ENCODE measurements at regions not wholly inside any gene's neighbourhood (a gene's known extent, or its start where the extent isn't known, plus 50 kb on each side); places are given as distances from the start of the nearest gene placed in this dataset.

- no peak overlapping the region for H3K14ac ChIP-seq (ENCODE audit: low read length in 2 of 2)
- H3K27ac ChIP-seq (ENCODE audit: low read length, poor library complexity, severe bottlenecking) = no peak overlapping the region
- H2BK12ac ChIP-seq (ENCODE audit: low read length in 2 of 2) = no peak overlapping the region
- no peaks in the 10 kb centered on the region for H3K36me3 ChIP-seq (ENCODE audit: control insufficient read depth in 1 of 2, insufficient read depth in 2 of 2, low read depth in 1 of 2, low read length in 2 of 2)
- 50% methylated on average over 1 of the region's 2 CpGs for WGBS
- no peaks in the 10 kb centered on the region for H3K79me1 ChIP-seq (replicated peaks; ENCODE audit: low read length, poor library complexity, severe bottlenecking)
- H2BK15ac ChIP-seq (ENCODE audit: low read depth, poor library complexity, severe bottlenecking) = no peak overlapping the region
- no peaks in the 10 kb centered on the region for H3K27me3 ChIP-seq (ENCODE audit: control insufficient read depth in 1 of 2, insufficient read depth in 1 of 2, low read length in 2 of 2)
- no peak overlapping the region for H3K4ac ChIP-seq (ENCODE audit: low read depth in 1 of 2, low read length in 2 of 2)
- H3K23ac ChIP-seq (ENCODE audit: low read length in 2 of 2) = no peak overlapping the region
- no peak overlapping the region for H4K91ac ChIP-seq (ENCODE audit: low read length)
- H3K9ac ChIP-seq (ENCODE audit: low read length) = no peak overlapping the region
- no peak for DNase-seq
- H2AFZ ChIP-seq (ENCODE audit: low read depth, low read length) = no peak overlapping the region
- no peak overlapping the region for H2AK5ac ChIP-seq (ENCODE audit: low read length, severe bottlenecking)
- H2BK120ac ChIP-seq (ENCODE audit: low read depth, low read length) = no peak overlapping the region
- no peaks in the 10 kb centered on the region for H3K9me3 ChIP-seq (ENCODE audit: control insufficient read depth, low read length)
- H4K8ac ChIP-seq (ENCODE audit: low read length) = no peak overlapping the region
- no peak overlapping the region for H3K18ac ChIP-seq (ENCODE audit: low read depth in 1 of 2, low read length in 2 of 2)
- no peak overlapping the region for H3K4me2 ChIP-seq (ENCODE audit: low read length, poor library complexity, severe bottlenecking)
- no peaks in the 10 kb centered on the region for H3K4me1 ChIP-seq (ENCODE audit: control insufficient read depth, insufficient read depth, low read depth, low read length)
- no peak overlapping the region for H3K4me3 ChIP-seq (ENCODE audit: insufficient read depth in 1 of 2, low read depth in 1 of 2, low read length in 2 of 2)
- H2BK5ac ChIP-seq (ENCODE audit: low read depth, low read length, poor library complexity, severe bottlenecking) = no peak overlapping the region
Observed at GRCh38 chr9:27625751-27626150, 52.5 kb upstream of the C9orf72 start.

- Histone ChIP-seq H4K91ac (ENCODE audit: low read length) (no peak overlapping the region), H3K4ac (ENCODE audit: low read depth in 1 of 2, low read length in 2 of 2) (no peak overlapping the region), H3K79me1 (replicated peaks; ENCODE audit: low read length, poor library complexity, severe bottlenecking) (no peaks in the 10 kb centered on the region), H3K27ac (ENCODE audit: low read length, poor library complexity, severe bottlenecking) (no peak overlapping the region), H2BK12ac (ENCODE audit: low read length in 2 of 2) (no peak overlapping the region), H3K36me3 (ENCODE audit: control insufficient read depth in 1 of 2, insufficient read depth in 2 of 2, low read depth in 1 of 2, low read length in 2 of 2) (no peaks in the 10 kb centered on the region), H3K4me3 (ENCODE audit: insufficient read depth in 1 of 2, low read depth in 1 of 2, low read length in 2 of 2) (no peak overlapping the region), H2BK120ac (ENCODE audit: low read depth, low read length) (no peak overlapping the region), H2BK15ac (ENCODE audit: low read depth, poor library complexity, severe bottlenecking) (no peak overlapping the region), H3K18ac (ENCODE audit: low read depth in 1 of 2, low read length in 2 of 2) (no peak overlapping the region), H3K4me2 (ENCODE audit: low read length, poor library complexity, severe bottlenecking) (no peak overlapping the region), H3K9me3 (ENCODE audit: control insufficient read depth, low read length) (no peaks in the 10 kb centered on the region), H2AFZ (ENCODE audit: low read depth, low read length) (no peak overlapping the region), H4K8ac (ENCODE audit: low read length) (no peak overlapping the region), H3K14ac (ENCODE audit: low read length in 2 of 2) (no peak overlapping the region), H3K23ac (ENCODE audit: low read length in 2 of 2) (no peak overlapping the region), H3K4me1 (ENCODE audit: control insufficient read depth, insufficient read depth, low read depth, low read length) (no peaks in the 10 kb centered on the region), H3K9ac (ENCODE audit: low read length) (no peak overlapping the region), H3K27me3 (ENCODE audit: control insufficient read depth in 1 of 2, insufficient read depth in 1 of 2, low read length in 2 of 2) (no peaks in the 10 kb centered on the region), H2AK5ac (ENCODE audit: low read length, severe bottlenecking) (no peak overlapping the region), H2BK5ac (ENCODE audit: low read depth, low read length, poor library complexity, severe bottlenecking) (no peak overlapping the region)
- 91% methylated on average over 7 of the region's 8 CpGs for WGBS
- no peak for DNase-seq
Observed at GRCh38 chr9:27626244-27627187, 53.2 kb upstream of the C9orf72 start.

GRCh38 chr9:27627188-27627564 lies 53.9 kb upstream of the C9orf72 start:
- no peaks in the 10 kb centered on the region for H3K9me3 ChIP-seq (ENCODE audit: control insufficient read depth, low read length)
- H3K4ac ChIP-seq (ENCODE audit: low read depth in 1 of 2, low read length in 2 of 2) = no peak overlapping the region
- H2BK15ac ChIP-seq (ENCODE audit: low read depth, poor library complexity, severe bottlenecking) = no peak overlapping the region
- H3K18ac ChIP-seq (ENCODE audit: low read depth in 1 of 2, low read length in 2 of 2) = no peak overlapping the region
- no peak overlapping the region for H4K91ac ChIP-seq (ENCODE audit: low read length)
- H2AFZ ChIP-seq (ENCODE audit: low read depth, low read length) = no peak overlapping the region
- no peak overlapping the region for H2BK5ac ChIP-seq (ENCODE audit: low read depth, low read length, poor library complexity, severe bottlenecking)
- H3K27ac ChIP-seq (ENCODE audit: low read length, poor library complexity, severe bottlenecking) = no peak overlapping the region
- no peaks in the 10 kb centered on the region for H3K4me1 ChIP-seq (ENCODE audit: control insufficient read depth, insufficient read depth, low read depth, low read length)
- no peaks in the 10 kb centered on the region for H3K79me1 ChIP-seq (replicated peaks; ENCODE audit: low read length, poor library complexity, severe bottlenecking)
- 26% methylated on average over 3 of the region's 5 CpGs for whole genome bisulfite sequencing
- no peak overlapping the region for H3K14ac ChIP-seq (ENCODE audit: low read length in 2 of 2)
- H2AK5ac ChIP-seq (ENCODE audit: low read length, severe bottlenecking) = no peak overlapping the region
- no peak for DNase-seq
- no peak overlapping the region for H2BK120ac ChIP-seq (ENCODE audit: low read depth, low read length)
- no peak overlapping the region for H3K9ac ChIP-seq (ENCODE audit: low read length)
- no peak overlapping the region for H4K8ac ChIP-seq (ENCODE audit: low read length)
- H2BK12ac ChIP-seq (ENCODE audit: low read length in 2 of 2) = no peak overlapping the region
- no peaks in the 10 kb centered on the region for H3K27me3 ChIP-seq (ENCODE audit: control insufficient read depth in 1 of 2, insufficient read depth in 1 of 2, low read length in 2 of 2)
- no peak overlapping the region for H3K4me3 ChIP-seq (ENCODE audit: insufficient read depth in 1 of 2, low read depth in 1 of 2, low read length in 2 of 2)
- H3K23ac ChIP-seq (ENCODE audit: low read length in 2 of 2) = no peak overlapping the region
- H3K36me3 ChIP-seq (ENCODE audit: control insufficient read depth in 1 of 2, insufficient read depth in 2 of 2, low read depth in 1 of 2, low read length in 2 of 2) = no peaks in the 10 kb centered on the region
- H3K4me2 ChIP-seq (ENCODE audit: low read length, poor library complexity, severe bottlenecking) = no peak overlapping the region

GRCh38 chr9:27628311-27628710 lies 55.0 kb upstream of the C9orf72 start:
- no peaks in the 10 kb centered on the region for H3K36me3 ChIP-seq (ENCODE audit: control insufficient read depth in 1 of 2, insufficient read depth in 2 of 2, low read depth in 1 of 2, low read length in 2 of 2)
- no peaks in the 10 kb centered on the region for H3K4me1 ChIP-seq (ENCODE audit: control insufficient read depth, insufficient read depth, low read depth, low read length)
- H3K27ac ChIP-seq (ENCODE audit: low read length, poor library complexity, severe bottlenecking) = no peak overlapping the region
- no peak overlapping the region for H2BK120ac ChIP-seq (ENCODE audit: low read depth, low read length)
- H2BK12ac ChIP-seq (ENCODE audit: low read length in 2 of 2) = no peak overlapping the region
- no peak overlapping the region for H4K91ac ChIP-seq (ENCODE audit: low read length)
- H3K9ac ChIP-seq (ENCODE audit: low read length) = no peak overlapping the region
- H2BK15ac ChIP-seq (ENCODE audit: low read depth, poor library complexity, severe bottlenecking) = no peak overlapping the region
- no peaks in the 10 kb centered on the region for H3K79me1 ChIP-seq (replicated peaks; ENCODE audit: low read length, poor library complexity, severe bottlenecking)
- no peak overlapping the region for H3K23ac ChIP-seq (ENCODE audit: low read length in 2 of 2)
- no peak overlapping the region for H2BK5ac ChIP-seq (ENCODE audit: low read depth, low read length, poor library complexity, severe bottlenecking)
- no peaks in the 10 kb centered on the region for H3K9me3 ChIP-seq (ENCODE audit: control insufficient read depth, low read length)
- H3K4me3 ChIP-seq (ENCODE audit: insufficient read depth in 1 of 2, low read depth in 1 of 2, low read length in 2 of 2) = no peak overlapping the region
- no peak overlapping the region for H3K4me2 ChIP-seq (ENCODE audit: low read length, poor library complexity, severe bottlenecking)
- H3K4ac ChIP-seq (ENCODE audit: low read depth in 1 of 2, low read length in 2 of 2) = no peak overlapping the region
- H3K14ac ChIP-seq (ENCODE audit: low read length in 2 of 2) = no peak overlapping the region
- DNase-seq = no peak
- H3K27me3 ChIP-seq (ENCODE audit: control insufficient read depth in 1 of 2, insufficient read depth in 1 of 2, low read length in 2 of 2) = no peaks in the 10 kb centered on the region
- H2AFZ ChIP-seq (ENCODE audit: low read depth, low read length) = no peak overlapping the region
- no peak overlapping the region for H2AK5ac ChIP-seq (ENCODE audit: low read length, severe bottlenecking)
- H4K8ac ChIP-seq (ENCODE audit: low read length) = no peak overlapping the region
- H3K18ac ChIP-seq (ENCODE audit: low read depth in 1 of 2, low read length in 2 of 2) = no peak overlapping the region
